Psoas muscle (tissue), 7 donors: ENCODE measurements at regions not wholly inside any gene's neighbourhood (a gene's known extent, or its start where the extent isn't known, plus 50 kb on each side); places are given as distances from the start of the nearest gene placed in this dataset.

Source experiments
- ATAC-seq, 4 donors: fragments of 200-7000 bp; cut with Tn5 transposase; one replicate each; pipeline ENCODE4 v1.9.1; 2020; ENCODE audit warnings: moderate library complexity in 3 of 4, mild to moderate bottlenecking in 2 of 4
- DNase-seq, 2 donors: peaks; one replicate each; pipeline ENCODE4 v3.0.0-alpha.2; 2020
- H3K27ac ChIP-seq: fragments of 200-600 bp; one replicate; pipeline ENCODE4 v1.8.0; 2022
- H3K27me3 ChIP-seq, 3 donors: fragments of 200-600 bp in 1 of 3; one replicate each; pipeline versions ENCODE4 v1.6.1 to v1.8.0; 2013 to 2022; ENCODE audit warnings: low read length in 2 of 3, mild to moderate bottlenecking in 2 of 3, moderate library complexity in 1 of 3; ENCODE audit not compliant: insufficient read depth in 3 of 3
- H3K36me3 ChIP-seq, 2 donors: fragments of 200-600 bp in 1 of 2; one replicate each; pipeline versions ENCODE4 v1.6.1 to v1.8.0; 2013 to 2022; ENCODE audit warnings: low read depth in 1 of 2, mild to moderate bottlenecking in 1 of 2, moderate library complexity in 1 of 2; ENCODE audit not compliant: insufficient read depth in 1 of 2
- H3K4me1 ChIP-seq: fragments of 200-600 bp; one replicate; pipeline ENCODE4 v1.8.0; 2022
- H3K4me3 ChIP-seq: fragments of 200-600 bp; one replicate; pipeline ENCODE4 v1.8.0; 2022; ENCODE audit warnings: mild to moderate bottlenecking
- H3K9me3 ChIP-seq: fragments of 200-600 bp; one replicate; pipeline ENCODE4 v1.8.0; 2022
- WGBS, 3 donors: extraction: QIAGEN DNeasy Blood & Tissue Kit; methylation state at CpG; one replicate each; pipeline versions ENCODE4 v1.1.6 to v1.1.7; 2013; 5-methylcytosine and 5-hydroxymethylcytosine counted together
- intact Hi-C, 2 donors: fragments of 100-400 bp; cut with DNase I; formaldehyde crosslinking; loops; one replicate each; pipeline versions ENCODE4 v1.11.0 to v1.14.2; 2022
- TF ChIP-seq, protein P1 (sequence below): fragments of 200-600 bp; IDR thresholded peaks from one replicate; pipeline ENCODE4 v1.8.0; 2022; ENCODE audit warnings: antibody characterized with exemption
- donor health status: healthy with polysubstance abuse.
- donor health status: DM: no; HTN: no; CAD: no; lungs with moderate emphysema.
- donor health status: Bipolar disorder and iron deficiency.
- donor health status: healthy.
- donor health status: DM: yes; HTN: yes; CAD: no.
- donor health status: DM: no; HTN: no; CAD: no.
- donor health status: DM: yes; HTN: yes; CAD: no.

DNA sequence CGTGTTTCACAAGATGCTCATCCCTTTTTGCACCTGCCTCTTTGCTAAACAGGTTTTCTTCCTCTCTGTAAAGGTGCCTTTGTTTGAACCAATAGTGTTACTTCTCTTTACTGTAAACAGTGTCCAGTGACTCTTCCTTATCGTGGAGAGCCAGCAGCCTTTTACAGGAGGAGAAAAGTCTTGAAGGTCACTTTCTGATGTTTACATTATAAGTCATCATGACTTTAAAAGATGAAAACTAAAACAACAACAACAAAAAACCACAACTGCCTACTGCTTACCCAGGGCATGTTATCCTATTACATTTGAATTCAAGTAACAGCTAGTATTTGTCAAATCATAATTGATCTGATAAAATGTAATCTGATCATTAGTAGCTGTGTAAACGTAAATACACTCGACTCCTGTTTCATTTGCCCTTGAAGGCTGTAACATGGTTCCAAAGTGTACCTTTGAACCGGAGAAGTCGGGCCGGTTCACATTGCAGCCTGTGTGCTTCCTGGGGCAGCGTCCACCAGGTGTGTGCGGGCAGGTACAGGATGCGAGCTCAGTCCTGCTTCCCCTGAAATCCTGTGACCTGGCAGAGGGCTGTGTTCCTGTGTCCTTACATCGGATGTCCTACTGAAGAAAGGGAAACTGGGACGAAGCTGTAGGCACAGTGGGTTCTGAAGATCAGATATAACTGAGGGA, 118.1 kb downstream of the C9orf152 start:
- TF ChIP-seq, protein P1, sequence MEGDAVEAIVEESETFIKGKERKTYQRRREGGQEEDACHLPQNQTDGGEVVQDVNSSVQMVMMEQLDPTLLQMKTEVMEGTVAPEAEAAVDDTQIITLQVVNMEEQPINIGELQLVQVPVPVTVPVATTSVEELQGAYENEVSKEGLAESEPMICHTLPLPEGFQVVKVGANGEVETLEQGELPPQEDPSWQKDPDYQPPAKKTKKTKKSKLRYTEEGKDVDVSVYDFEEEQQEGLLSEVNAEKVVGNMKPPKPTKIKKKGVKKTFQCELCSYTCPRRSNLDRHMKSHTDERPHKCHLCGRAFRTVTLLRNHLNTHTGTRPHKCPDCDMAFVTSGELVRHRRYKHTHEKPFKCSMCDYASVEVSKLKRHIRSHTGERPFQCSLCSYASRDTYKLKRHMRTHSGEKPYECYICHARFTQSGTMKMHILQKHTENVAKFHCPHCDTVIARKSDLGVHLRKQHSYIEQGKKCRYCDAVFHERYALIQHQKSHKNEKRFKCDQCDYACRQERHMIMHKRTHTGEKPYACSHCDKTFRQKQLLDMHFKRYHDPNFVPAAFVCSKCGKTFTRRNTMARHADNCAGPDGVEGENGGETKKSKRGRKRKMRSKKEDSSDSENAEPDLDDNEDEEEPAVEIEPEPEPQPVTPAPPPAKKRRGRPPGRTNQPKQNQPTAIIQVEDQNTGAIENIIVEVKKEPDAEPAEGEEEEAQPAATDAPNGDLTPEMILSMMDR = no peak
- Histone ChIP-seq H3K4me1 (peaks cover 6% of the 10 kb centered on the region), H3K36me3 (no peaks in the 10 kb centered on the region), H3K27ac (no peak overlapping the region), H3K9me3 (no peaks in the 10 kb centered on the region), H3K4me3 (no peak overlapping the region), H3K27me3 (no peaks in the 10 kb centered on the region)
- ATAC-seq (no peak), DNase-seq (no peak)
- WGBS, 3 donors = 42 to 49% (median 47%) methylated on average over 12 of the region's 12 CpGs
- intact Hi-C loops = no loop called here

DNA sequence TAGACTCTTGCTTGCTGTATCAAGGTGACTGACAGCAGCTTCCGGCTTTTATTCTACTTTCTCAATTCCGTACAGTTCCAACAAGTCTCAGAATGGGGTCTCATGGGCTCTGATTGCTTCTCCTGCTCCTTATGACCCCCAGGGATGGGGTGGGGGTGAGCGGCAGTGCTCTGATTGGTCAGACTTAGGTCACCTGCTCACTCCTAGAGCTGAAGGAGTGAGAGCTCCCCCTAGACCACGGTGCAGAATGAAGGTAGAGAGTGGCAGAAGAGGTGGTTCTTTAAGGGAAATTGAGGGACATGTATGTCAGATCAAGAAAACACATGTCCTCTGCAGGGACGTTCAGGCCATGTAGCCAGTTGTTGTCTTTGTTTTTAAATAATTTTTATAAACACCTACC, 115.2 kb downstream of the C9orf152 start:
- TF ChIP-seq, protein P1 = no peak
- Histone ChIP-seq H3K4me3 (no peak overlapping the region), H3K9me3 (no peaks in the 10 kb centered on the region), H3K4me1 (peaks cover 6% of the 10 kb centered on the region), H3K27me3 (no peaks in the 10 kb centered on the region), H3K36me3 (no peaks in the 10 kb centered on the region), H3K27ac (no peak overlapping the region)
- WGBS, 3 donors = 84 to 86% (median 86%) methylated on average over 5 of the region's 5 CpGs
- no peak for ATAC-seq
- DNase-seq = no peak
- intact Hi-C loops = no loop called here

DNA sequence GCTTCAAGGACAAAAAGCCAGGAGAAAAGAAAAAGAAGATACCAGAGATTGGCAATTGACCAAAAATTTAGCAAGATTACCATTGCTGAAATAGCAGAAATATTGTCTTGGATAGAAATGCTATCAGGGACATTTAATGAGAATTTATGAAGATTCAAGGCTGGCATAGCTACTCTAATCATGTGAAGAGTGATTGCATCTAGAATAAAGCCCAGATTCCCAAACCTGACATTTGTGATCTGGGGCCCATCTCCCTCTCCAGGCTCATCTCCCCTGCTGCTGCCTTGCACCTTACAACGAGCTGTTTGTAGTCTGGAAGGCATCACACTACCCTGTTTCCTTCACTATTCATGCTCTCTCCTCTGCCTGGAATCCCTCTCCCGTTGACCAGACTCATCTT, 114.5 kb downstream of the C9orf152 start:
- no peaks in the 10 kb centered on the region for H3K36me3 ChIP-seq
- H3K4me3 ChIP-seq = no peak overlapping the region
- intact Hi-C loops = no loop called here
- DNase-seq = no peak
- H3K4me1 ChIP-seq = peaks cover 6% of the 10 kb centered on the region
- TF ChIP-seq, protein P1 = no peak
- no peaks in the 10 kb centered on the region for H3K27me3 ChIP-seq
- ATAC-seq = no peak
- no peak overlapping the region for H3K27ac ChIP-seq
- no peaks in the 10 kb centered on the region for H3K9me3 ChIP-seq
- 55 to 73% (median 68%) methylated on average over 2 of the region's 2 CpGs for WGBS, 3 donors

DNA sequence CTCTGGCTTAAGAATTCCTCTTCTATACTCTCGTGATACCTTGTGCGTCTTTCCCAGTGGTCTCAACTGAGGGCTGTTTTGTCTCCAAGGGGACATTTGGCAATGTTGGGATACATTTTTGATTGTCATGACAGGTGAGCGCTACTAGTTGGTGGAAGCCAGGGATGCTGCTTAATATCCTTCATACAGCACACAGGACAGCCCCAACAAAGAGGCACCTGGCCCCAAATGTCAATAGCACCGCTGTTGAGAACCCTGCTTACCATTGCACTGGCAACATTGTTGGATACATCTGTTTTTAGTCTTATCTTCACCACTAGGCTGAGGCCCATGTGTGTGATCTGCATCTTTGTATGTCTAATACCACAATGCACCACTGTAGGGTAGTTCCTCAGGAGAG, 114.1 kb downstream of the C9orf152 start:
- no peaks in the 10 kb centered on the region for H3K27me3 ChIP-seq
- 72 to 84% (median 79%) methylated on average over 4 of the region's 4 CpGs for WGBS, 3 donors
- no peaks in the 10 kb centered on the region for H3K36me3 ChIP-seq
- H3K4me3 ChIP-seq = no peak overlapping the region
- ATAC-seq (no peak), DNase-seq (no peak)
- intact Hi-C loops = no loop called here
- no peaks in the 10 kb centered on the region for H3K9me3 ChIP-seq
- peaks cover 6% of the 10 kb centered on the region for H3K4me1 ChIP-seq
- no peak overlapping the region for H3K27ac ChIP-seq
- TF ChIP-seq, protein P1 = no peak

DNA sequence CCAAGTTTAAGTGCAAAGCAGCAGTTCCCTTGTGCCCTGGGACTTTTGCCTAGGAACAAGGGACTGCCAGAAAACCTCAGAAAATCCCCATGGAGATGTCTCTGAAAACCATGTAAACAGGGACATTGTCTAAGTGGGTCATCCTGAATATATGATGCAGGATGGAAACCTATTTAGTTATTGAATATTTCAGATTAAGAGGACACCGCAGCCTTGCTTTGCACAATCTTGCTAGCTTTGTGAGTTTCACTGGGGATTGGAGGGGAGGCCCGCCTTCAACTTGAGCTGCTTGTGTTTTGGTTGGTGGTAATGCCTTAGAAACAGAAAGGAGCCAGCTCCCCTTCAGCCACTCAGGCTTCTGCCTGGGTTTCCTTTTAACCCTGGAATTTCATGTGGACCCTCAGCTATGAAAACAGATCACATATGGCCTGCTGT, 112.8 kb downstream of the C9orf152 start:
- Histone ChIP-seq H3K4me3 (no peak overlapping the region), H3K9me3 (no peaks in the 10 kb centered on the region), H3K27me3 (no peaks in the 10 kb centered on the region), H3K4me1 (peaks cover 2% of the 10 kb centered on the region), H3K36me3 (no peaks in the 10 kb centered on the region), H3K27ac (no peak overlapping the region)
- intact Hi-C loops = no loop called here
- 75 to 82% (median 80%) methylated on average over 2 of the region's 2 CpGs for WGBS, 3 donors
- no peak for DNase-seq
- TF ChIP-seq, protein P1 = no peak
- no peak for ATAC-seq
